Vagina (tissue), 2 donors: ENCODE measurements at regions not wholly inside any gene's neighbourhood (a gene's known extent, or its start where the extent isn't known, plus 50 kb on each side); places are given as distances from the start of the nearest gene placed in this dataset.

Experiments used
- DNase-seq, 2 donors: peaks; one replicate each; pipeline ENCODE4 v3.0.0-alpha.2; 2017; ENCODE audit errors: extremely low spot score in 2 of 2
- H3K27ac ChIP-seq: fragments of 200-600 bp; sonication (generic); one replicate; pipeline ENCODE4 v1.5.1; 2019
- H3K27me3 ChIP-seq: fragments of 200-600 bp; sonication (generic); one replicate; pipeline ENCODE4 v1.5.1; 2019
- H3K36me3 ChIP-seq, 2 donors: fragments of 200-600 bp; sonication (generic); one replicate each; pipeline ENCODE4 v1.5.1; 2017 to 2019
- H3K4me1 ChIP-seq: fragments of 200-600 bp; sonication (generic); one replicate; pipeline ENCODE4 v1.5.1; 2019
- H3K4me3 ChIP-seq, 2 donors: fragments of 200-600 bp; sonication (generic); 1 replicate in 1 of 2; 2 replicates in 1 of 2; pipeline ENCODE4 v1.5.1; 2016 to 2019
- H3K9me3 ChIP-seq: fragments of 200-600 bp; sonication (generic); one replicate; pipeline ENCODE4 v1.5.1; 2019
- CTCF ChIP-seq, 3 experiments: fragments of 450-650 bp in 2 of 3; fragments of 200-600 bp in 1 of 3; sonication (generic) in 1 of 3; IDR thresholded peaks; one replicate each; pipeline ENCODE4 v1.5.1; 2017 to 2019; ENCODE audit warnings: antibody characterized with exemption in 3 of 3, mild to moderate bottlenecking in 2 of 3, moderate library complexity in 2 of 3
- POLR2A ChIP-seq, 2 donors: fragments of 450-650 bp; IDR thresholded peaks; one replicate each; pipeline ENCODE4 v1.6.1; 2017; ENCODE audit warnings: antibody characterized with exemption in 2 of 2, mild to moderate bottlenecking in 2 of 2, moderate library complexity in 2 of 2
- POLR2AphosphoS5 ChIP-seq, 2 donors: sonication (generic); formaldehyde crosslinking; IDR thresholded peaks; one replicate each; pipeline ENCODE4 v1.9.0; 2017; ENCODE audit warnings: antibody characterized with exemption in 2 of 2, mild to moderate bottlenecking in 2 of 2, low read depth in 1 of 2; ENCODE audit not compliant: insufficient read depth in 1 of 2
- intact Hi-C: fragments of 100-400 bp; cut with DNase I; formaldehyde crosslinking; loops from one replicate; pipeline ENCODE4 v1.15.1; 2023

DNA sequence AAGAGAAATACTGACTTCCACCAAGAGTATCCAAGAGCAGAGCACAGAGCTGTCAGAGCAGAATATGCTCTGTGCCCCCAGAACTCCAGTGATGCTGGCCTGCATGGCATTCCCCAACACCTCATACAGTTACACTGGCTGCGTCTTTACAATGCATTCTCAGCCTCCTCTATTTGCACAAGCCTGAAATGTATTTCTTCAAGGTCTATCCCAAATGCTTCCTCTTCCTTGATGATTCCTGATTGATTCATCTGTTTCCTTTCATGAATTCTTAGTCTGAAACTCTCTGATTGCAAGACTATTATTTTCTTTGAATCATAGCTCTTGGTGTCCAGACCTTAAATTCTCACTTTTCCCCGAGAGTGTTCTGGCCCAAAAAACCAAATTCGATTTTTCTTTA, 664.7 kb downstream of the MECOM start:
- Histone ChIP-seq H3K4me3 (no peak overlapping the region), H3K4me1 (no peaks in the 10 kb centered on the region), H3K36me3 (no peaks in the 10 kb centered on the region), H3K27ac (no peak overlapping the region), H3K9me3 (no peaks in the 10 kb centered on the region), H3K27me3 (no peaks in the 10 kb centered on the region)
- DNase-seq: no peak
- TF ChIP-seq POLR2AphosphoS5 (IDR thresholded peaks at IDR 0.05; ENCODE audit: insufficient read depth in 1 of 2, low read depth in 1 of 2) (no peak), CTCF (IDR thresholded peaks at IDR 0.05) (no peak), POLR2A (IDR thresholded peaks at IDR 0.05) (no peak)
- intact Hi-C loops: no loop called here

DNA sequence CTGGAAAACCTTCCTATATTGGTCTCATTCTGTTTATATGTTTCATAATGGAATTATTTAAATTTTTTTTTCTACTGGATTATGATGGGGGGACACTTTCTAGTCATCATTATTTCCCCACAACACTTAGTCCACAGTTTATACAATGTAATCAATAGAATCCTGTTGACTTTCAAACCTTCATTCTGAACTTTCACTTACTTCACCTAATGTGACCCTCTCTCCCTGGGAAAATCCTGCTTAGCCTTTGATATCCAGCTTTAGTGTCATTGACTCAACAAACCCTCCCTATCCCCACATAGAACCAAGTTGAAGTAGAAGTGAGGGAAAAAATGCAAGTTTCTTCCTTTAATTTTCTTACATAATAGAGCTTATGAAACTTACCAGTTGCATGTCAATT, 666.0 kb downstream of the MECOM start:
- TF ChIP-seq CTCF (IDR thresholded peaks at IDR 0.05): no peak
- no peak for TF ChIP-seq POLR2AphosphoS5 (IDR thresholded peaks at IDR 0.05; ENCODE audit: insufficient read depth in 1 of 2, low read depth in 1 of 2)
- H3K4me3 ChIP-seq: no peak overlapping the region
- no peaks in the 10 kb centered on the region for H3K36me3 ChIP-seq
- DNase-seq: no peak
- intact Hi-C loops: no loop called here
- H3K9me3 ChIP-seq: no peaks in the 10 kb centered on the region
- H3K4me1 ChIP-seq: no peaks in the 10 kb centered on the region
- no peak overlapping the region for H3K27ac ChIP-seq
- no peaks in the 10 kb centered on the region for H3K27me3 ChIP-seq

GRCh38 chr3:168996622-168997021, 666.9 kb downstream of the MECOM start:
- no peak for DNase-seq
- no peaks in the 10 kb centered on the region for H3K27me3 ChIP-seq
- H3K27ac ChIP-seq: no peak overlapping the region
- no peak overlapping the region for H3K4me3 ChIP-seq
- no peaks in the 10 kb centered on the region for H3K36me3 ChIP-seq
- H3K4me1 ChIP-seq: no peaks in the 10 kb centered on the region
- H3K9me3 ChIP-seq: no peaks in the 10 kb centered on the region
- no peak for TF ChIP-seq POLR2AphosphoS5 (IDR thresholded peaks at IDR 0.05; ENCODE audit: insufficient read depth in 1 of 2, low read depth in 1 of 2)
- intact Hi-C loops: no loop called here

- Histone ChIP-seq H3K4me1 (no peaks in the 10 kb centered on the region), H3K27ac (no peak overlapping the region), H3K9me3 (no peaks in the 10 kb centered on the region), H3K36me3 (no peaks in the 10 kb centered on the region), H3K27me3 (no peaks in the 10 kb centered on the region), H3K4me3 (no peak overlapping the region)
- TF ChIP-seq POLR2AphosphoS5 (IDR thresholded peaks at IDR 0.05; ENCODE audit: insufficient read depth in 1 of 2, low read depth in 1 of 2): no peak
- no peak for TF ChIP-seq CTCF (IDR thresholded peaks at IDR 0.05)
- no peak for TF ChIP-seq POLR2A (IDR thresholded peaks at IDR 0.05)
- DNase-seq: no peak
- intact Hi-C loops: no loop called here
These were observed 668.4 kb downstream of the MECOM start for GRCh38 chr3:168995129-168995528.

GRCh38 chr3:168991803-168992202, 671.7 kb downstream of the MECOM start:
- no peak overlapping the region for H3K4me3 ChIP-seq
- no peaks in the 10 kb centered on the region for H3K4me1 ChIP-seq
- no peaks in the 10 kb centered on the region for H3K36me3 ChIP-seq
- H3K27ac ChIP-seq: no peak overlapping the region
- TF ChIP-seq CTCF (IDR thresholded peaks at IDR 0.05) (no peak), POLR2AphosphoS5 (IDR thresholded peaks at IDR 0.05; ENCODE audit: insufficient read depth in 1 of 2, low read depth in 1 of 2) (no peak), POLR2A (IDR thresholded peaks at IDR 0.05) (no peak)
- no peak for DNase-seq
- no peaks in the 10 kb centered on the region for H3K9me3 ChIP-seq
- intact Hi-C loops: no loop called here
- H3K27me3 ChIP-seq: no peaks in the 10 kb centered on the region

DNA sequence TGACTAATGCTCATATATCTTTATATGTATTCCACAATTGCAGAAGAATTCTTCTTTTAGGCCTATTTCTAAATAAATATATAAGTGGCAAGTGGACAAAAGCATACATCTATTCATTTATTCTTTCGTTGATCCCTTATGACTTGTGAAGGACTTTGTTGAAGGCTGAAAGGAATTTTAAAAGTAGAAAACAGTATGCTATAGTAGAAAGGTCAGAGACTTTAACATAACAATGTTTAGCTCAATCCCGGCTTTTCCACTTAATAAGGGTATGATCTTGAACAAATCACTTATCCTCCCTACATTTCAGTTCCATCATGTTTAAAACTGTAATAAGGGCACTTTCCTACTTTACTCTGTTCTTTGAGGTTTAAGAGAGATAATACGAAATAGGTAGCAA, 672.9 kb downstream of the MECOM start:
- intact Hi-C loops: no loop called here
- Histone ChIP-seq H3K36me3 (no peaks in the 10 kb centered on the region), H3K4me1 (no peaks in the 10 kb centered on the region), H3K9me3 (no peaks in the 10 kb centered on the region), H3K4me3 (no peak overlapping the region), H3K27ac (no peak overlapping the region), H3K27me3 (no peaks in the 10 kb centered on the region)
- TF ChIP-seq POLR2A (IDR thresholded peaks at IDR 0.05) (no peak), CTCF (IDR thresholded peaks at IDR 0.05) (no peak), POLR2AphosphoS5 (IDR thresholded peaks at IDR 0.05; ENCODE audit: insufficient read depth in 1 of 2, low read depth in 1 of 2) (no peak)
- no peak for DNase-seq
